SK-N-SH treated with all-trans-retinoic acid at 6 μM for 48 hours (cell line): ENCODE measurements at regions not wholly inside any gene's neighbourhood (a gene's known extent, or its start where the extent isn't known, plus 50 kb on each side); places are given as distances from the start of the nearest gene placed in this dataset.

Source experiments
- ARNTL ChIP-seq: fragments of 450-650 bp; formaldehyde crosslinking; IDR thresholded peaks from 2 replicates; pipeline ENCODE4 v1.5.0; 2020; ENCODE audit warnings: low read depth, mild to moderate bottlenecking, moderate library complexity, borderline replicate concordance
- ESRRG ChIP-seq: fragments of 250-450 bp; sonication (Bioruptor Pico); IDR thresholded peaks from 2 replicates; pipeline ENCODE4 v1.6.1; 2021; ENCODE audit warnings: mild to moderate bottlenecking
- GLIS3 ChIP-seq: fragments of 250-450 bp; sonication (Bioruptor Pico); IDR thresholded peaks from 2 replicates; pipeline ENCODE4 v1.5.0; 2020; ENCODE audit warnings: mild to moderate bottlenecking, moderate library complexity
- ISL1 ChIP-seq: fragments of 250-450 bp; sonication (Bioruptor Pico); IDR thresholded peaks from 2 replicates; pipeline ENCODE4 v2.1.2; 2022; ENCODE audit warnings: mild to moderate bottlenecking, moderate library complexity
- RARB ChIP-seq: fragments of 250-450 bp; sonication (Bioruptor Pico); IDR thresholded peaks from 2 replicates; pipeline ENCODE4 v1.8.0; 2021; ENCODE audit warnings: mild to moderate bottlenecking, moderate library complexity
- SNAI2 ChIP-seq: fragments of 250-450 bp; sonication (Bioruptor Pico); IDR thresholded peaks from 2 replicates; pipeline ENCODE4 v1.5.0; 2020; ENCODE audit warnings: mild to moderate bottlenecking, moderate library complexity
- TOX ChIP-seq: fragments of 250-450 bp; sonication (Bioruptor Pico); IDR thresholded peaks from 2 replicates; pipeline ENCODE4 v1.8.0; 2021; ENCODE audit warnings: mild to moderate bottlenecking, moderate library complexity, borderline replicate concordance
- ZC3H10 ChIP-seq: fragments of 250-450 bp; sonication (Bioruptor Pico); IDR thresholded peaks from 2 replicates; pipeline ENCODE4 v1.5.1; 2021; ENCODE audit warnings: mild to moderate bottlenecking, moderate library complexity
- ZNF70 ChIP-seq: fragments of 450-650 bp; formaldehyde crosslinking; IDR thresholded peaks from 2 replicates; pipeline ENCODE4 v1.5.0; 2020; ENCODE audit warnings: mild to moderate bottlenecking, moderate library complexity
- TF ChIP-seq, protein P1 (sequence below): fragments of 250-450 bp; sonication (Bioruptor Pico); IDR thresholded peaks from 2 replicates; pipeline ENCODE4 v1.8.0; 2020; ENCODE audit warnings: mild to moderate bottlenecking, moderate library complexity, borderline replicate concordance
- TF ChIP-seq, protein P2 (sequence below): fragments of 250-450 bp; sonication (Bioruptor Pico); IDR thresholded peaks from 2 replicates; pipeline ENCODE4 v1.5.1; 2020; ENCODE audit warnings: low read depth, mild to moderate bottlenecking, moderate library complexity
- TF ChIP-seq, protein P3 (sequence below): fragments of 250-450 bp; sonication (Bioruptor Pico); IDR thresholded peaks from 2 replicates; pipeline ENCODE4 v1.5.0; 2020; ENCODE audit warnings: mild to moderate bottlenecking, moderate library complexity

DNA sequence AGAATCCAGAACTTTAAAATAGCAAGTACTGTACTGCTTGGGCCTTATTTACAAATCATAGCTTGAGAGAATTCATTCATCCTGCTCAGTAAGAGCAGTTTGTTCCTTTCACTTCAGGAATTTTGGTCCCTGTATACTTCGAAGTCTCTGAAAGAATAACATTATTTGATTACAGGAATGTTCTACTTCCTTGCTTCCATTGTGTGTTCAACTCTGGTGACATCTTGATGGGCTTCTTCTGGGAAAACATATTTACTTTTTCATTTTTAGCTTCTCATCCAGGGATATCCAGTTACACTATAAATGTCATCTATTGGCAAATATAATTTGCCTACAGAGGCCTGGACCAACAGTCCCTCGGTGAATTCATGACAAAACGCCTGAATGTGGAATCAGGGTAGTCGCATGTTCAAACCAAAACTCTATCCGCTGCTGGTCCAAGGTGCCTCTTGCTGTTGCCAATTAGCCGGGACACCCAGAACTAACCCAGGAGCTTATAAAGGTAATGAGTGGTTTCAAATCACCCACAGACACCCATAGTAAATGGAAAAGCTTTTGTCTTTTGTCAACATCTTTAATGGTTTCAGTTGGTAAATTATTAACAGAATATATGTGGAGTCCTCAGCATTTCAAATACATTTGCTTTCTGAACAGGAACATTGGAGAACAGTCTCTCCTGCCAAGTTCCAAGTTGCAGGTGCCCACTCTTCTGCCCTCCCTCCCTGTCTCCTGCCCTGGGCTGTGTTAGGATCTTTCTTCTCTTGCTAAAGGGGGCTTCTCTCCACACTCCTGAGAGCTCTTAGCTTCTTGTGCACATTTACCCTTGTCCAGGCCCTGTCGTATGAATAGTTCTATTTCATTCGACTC is 162.5 kb upstream of the CITED2 start:
- TF ChIP-seq RARB, result no peak
- TF ChIP-seq, protein P1, sequence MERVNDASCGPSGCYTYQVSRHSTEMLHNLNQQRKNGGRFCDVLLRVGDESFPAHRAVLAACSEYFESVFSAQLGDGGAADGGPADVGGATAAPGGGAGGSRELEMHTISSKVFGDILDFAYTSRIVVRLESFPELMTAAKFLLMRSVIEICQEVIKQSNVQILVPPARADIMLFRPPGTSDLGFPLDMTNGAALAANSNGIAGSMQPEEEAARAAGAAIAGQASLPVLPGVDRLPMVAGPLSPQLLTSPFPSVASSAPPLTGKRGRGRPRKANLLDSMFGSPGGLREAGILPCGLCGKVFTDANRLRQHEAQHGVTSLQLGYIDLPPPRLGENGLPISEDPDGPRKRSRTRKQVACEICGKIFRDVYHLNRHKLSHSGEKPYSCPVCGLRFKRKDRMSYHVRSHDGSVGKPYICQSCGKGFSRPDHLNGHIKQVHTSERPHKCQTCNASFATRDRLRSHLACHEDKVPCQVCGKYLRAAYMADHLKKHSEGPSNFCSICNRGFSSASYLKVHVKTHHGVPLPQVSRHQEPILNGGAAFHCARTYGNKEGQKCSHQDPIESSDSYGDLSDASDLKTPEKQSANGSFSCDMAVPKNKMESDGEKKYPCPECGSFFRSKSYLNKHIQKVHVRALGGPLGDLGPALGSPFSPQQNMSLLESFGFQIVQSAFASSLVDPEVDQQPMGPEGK, result no peak
- TF ChIP-seq ISL1 (CRISPR knock-in tag), result no peak
- no peak for TF ChIP-seq TOX (CRISPR knock-in tag)
- TF ChIP-seq, protein P2, sequence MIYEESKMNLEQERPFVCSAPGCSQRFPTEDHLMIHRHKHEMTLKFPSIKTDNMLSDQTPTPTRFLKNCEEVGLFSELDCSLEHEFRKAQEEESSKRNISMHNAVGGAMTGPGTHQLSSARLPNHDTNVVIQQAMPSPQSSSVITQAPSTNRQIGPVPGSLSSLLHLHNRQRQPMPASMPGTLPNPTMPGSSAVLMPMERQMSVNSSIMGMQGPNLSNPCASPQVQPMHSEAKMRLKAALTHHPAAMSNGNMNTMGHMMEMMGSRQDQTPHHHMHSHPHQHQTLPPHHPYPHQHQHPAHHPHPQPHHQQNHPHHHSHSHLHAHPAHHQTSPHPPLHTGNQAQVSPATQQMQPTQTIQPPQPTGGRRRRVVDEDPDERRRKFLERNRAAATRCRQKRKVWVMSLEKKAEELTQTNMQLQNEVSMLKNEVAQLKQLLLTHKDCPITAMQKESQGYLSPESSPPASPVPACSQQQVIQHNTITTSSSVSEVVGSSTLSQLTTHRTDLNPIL (CRISPR knock-in tag), result no peak
- TF ChIP-seq, protein P3, sequence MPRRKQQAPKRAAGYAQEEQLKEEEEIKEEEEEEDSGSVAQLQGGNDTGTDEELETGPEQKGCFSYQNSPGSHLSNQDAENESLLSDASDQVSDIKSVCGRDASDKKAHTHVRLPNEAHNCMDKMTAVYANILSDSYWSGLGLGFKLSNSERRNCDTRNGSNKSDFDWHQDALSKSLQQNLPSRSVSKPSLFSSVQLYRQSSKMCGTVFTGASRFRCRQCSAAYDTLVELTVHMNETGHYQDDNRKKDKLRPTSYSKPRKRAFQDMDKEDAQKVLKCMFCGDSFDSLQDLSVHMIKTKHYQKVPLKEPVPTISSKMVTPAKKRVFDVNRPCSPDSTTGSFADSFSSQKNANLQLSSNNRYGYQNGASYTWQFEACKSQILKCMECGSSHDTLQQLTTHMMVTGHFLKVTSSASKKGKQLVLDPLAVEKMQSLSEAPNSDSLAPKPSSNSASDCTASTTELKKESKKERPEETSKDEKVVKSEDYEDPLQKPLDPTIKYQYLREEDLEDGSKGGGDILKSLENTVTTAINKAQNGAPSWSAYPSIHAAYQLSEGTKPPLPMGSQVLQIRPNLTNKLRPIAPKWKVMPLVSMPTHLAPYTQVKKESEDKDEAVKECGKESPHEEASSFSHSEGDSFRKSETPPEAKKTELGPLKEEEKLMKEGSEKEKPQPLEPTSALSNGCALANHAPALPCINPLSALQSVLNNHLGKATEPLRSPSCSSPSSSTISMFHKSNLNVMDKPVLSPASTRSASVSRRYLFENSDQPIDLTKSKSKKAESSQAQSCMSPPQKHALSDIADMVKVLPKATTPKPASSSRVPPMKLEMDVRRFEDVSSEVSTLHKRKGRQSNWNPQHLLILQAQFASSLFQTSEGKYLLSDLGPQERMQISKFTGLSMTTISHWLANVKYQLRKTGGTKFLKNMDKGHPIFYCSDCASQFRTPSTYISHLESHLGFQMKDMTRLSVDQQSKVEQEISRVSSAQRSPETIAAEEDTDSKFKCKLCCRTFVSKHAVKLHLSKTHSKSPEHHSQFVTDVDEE (CRISPR knock-in tag), result no peak
- TF ChIP-seq ZNF70 (CRISPR knock-in tag), result no peak
- no peak for TF ChIP-seq ESRRG (CRISPR knock-in tag)
- TF ChIP-seq ZC3H10 (CRISPR knock-in tag), result no peak
- TF ChIP-seq SNAI2 (CRISPR knock-in tag), result no peak
- TF ChIP-seq ARNTL (CRISPR knock-in tag), result no peak
- TF ChIP-seq GLIS3 (CRISPR knock-in tag), result no peak
